ENCODE measurements at regions not wholly inside any gene's neighbourhood (a gene's known extent, or its start where the extent isn't known, plus 50 kb on each side); places are given as distances from the start of the nearest gene placed in this dataset.
A peak's percentile ranks its signal among the peaks of the same experiment; 100 is the strongest.

DNA sequence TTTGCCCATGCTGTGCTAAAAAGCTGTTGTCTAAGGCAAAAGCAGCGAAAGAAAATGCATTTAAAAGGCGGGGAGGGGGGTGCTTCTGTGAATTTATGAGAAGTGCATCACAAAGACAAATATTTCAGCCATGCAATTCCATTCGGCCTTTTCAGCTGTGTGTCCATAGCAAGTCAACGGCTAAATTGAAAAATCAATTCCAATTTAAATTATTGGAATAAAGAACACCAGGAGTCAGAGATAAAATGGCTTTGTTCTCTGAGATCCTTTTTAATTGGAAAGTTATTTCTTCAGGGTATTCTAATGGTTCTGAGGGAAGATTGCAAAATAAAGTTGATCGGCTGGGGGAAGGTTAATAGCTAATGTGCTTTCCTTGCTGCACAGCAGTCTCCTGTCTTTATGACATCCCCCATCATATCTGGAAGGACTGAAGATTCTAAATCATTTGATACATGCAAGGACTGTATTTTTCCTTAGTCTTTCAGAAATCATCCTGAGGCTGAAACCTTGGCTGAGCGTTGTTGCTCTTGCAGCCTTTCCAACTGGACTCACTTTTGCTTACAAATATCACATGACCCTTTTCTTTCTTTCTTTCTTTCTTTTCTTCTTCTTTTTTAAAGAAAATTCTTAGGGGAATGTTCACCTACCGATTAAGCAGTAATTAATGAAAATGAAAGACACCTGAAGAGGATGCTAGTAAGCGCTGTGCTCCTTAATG is 647.1 kb downstream of the DACH1 start:
- H3K4me3 ChIP-seq (ENCODE audit: insufficient read depth, low read length, poor library complexity, severe bottlenecking): no peak overlapping the region
- no peak overlapping the region for H2AFZ ChIP-seq (ENCODE audit: low read depth, low read length, severe bottlenecking)
- H4K20me1 ChIP-seq (ENCODE audit: low read depth, low read length): no peaks in the 10 kb centered on the region
- H3K9me2 ChIP-seq (replicated peaks; ENCODE audit: insufficient read depth, low read length): no peaks in the 10 kb centered on the region
- no peak overlapping the region for H3K27ac ChIP-seq (ENCODE audit: low read depth, low read length)
- H3K9me3 ChIP-seq (ENCODE audit: insufficient read depth, low read length): no peaks in the 10 kb centered on the region
- H3K9ac ChIP-seq (ENCODE audit: low read length): no peak overlapping the region
- no peak for TF ChIP-seq EZH2phosphoT487 (conservative IDR thresholded peaks at IDR 0.05; ENCODE audit: low read length)
- no peaks in the 10 kb centered on the region for H3F3A ChIP-seq (ENCODE audit: insufficient read depth)
- H3K36me3 ChIP-seq (ENCODE audit: low read length): no peaks in the 10 kb centered on the region
- H3K4me2 ChIP-seq (ENCODE audit: low read depth, low read length, poor library complexity, severe bottlenecking): no peak overlapping the region
- no peaks in the 10 kb centered on the region for H3K27me3 ChIP-seq (ENCODE audit: low read length)
- H3K79me2 ChIP-seq (ENCODE audit: insufficient read depth, low read length): no peaks in the 10 kb centered on the region

DNA sequence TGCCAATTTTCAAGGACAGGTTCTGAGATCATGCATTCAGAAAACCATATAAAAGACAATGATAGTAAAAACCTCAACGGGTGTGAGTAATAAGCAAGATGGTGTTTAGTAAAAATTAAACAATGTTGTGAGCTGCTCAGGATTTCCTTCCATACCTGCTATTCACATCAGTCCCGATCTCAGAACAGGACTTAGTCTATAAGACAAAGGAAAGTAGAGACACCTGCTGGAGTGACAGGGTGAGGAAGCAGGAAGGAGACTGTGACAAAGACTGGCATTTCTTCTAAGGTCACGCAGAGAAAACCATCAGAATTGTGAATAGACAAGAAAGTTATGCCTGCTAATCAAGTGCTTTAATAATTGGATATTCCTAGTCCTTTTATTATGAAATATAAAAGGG is 648.0 kb downstream of the DACH1 start:
- H4K20me1 ChIP-seq (ENCODE audit: low read depth, low read length): no peaks in the 10 kb centered on the region
- H3K36me3 ChIP-seq (ENCODE audit: low read length): no peaks in the 10 kb centered on the region
- no peaks in the 10 kb centered on the region for H3K9me2 ChIP-seq (replicated peaks; ENCODE audit: insufficient read depth, low read length)
- TF ChIP-seq, protein P1, sequence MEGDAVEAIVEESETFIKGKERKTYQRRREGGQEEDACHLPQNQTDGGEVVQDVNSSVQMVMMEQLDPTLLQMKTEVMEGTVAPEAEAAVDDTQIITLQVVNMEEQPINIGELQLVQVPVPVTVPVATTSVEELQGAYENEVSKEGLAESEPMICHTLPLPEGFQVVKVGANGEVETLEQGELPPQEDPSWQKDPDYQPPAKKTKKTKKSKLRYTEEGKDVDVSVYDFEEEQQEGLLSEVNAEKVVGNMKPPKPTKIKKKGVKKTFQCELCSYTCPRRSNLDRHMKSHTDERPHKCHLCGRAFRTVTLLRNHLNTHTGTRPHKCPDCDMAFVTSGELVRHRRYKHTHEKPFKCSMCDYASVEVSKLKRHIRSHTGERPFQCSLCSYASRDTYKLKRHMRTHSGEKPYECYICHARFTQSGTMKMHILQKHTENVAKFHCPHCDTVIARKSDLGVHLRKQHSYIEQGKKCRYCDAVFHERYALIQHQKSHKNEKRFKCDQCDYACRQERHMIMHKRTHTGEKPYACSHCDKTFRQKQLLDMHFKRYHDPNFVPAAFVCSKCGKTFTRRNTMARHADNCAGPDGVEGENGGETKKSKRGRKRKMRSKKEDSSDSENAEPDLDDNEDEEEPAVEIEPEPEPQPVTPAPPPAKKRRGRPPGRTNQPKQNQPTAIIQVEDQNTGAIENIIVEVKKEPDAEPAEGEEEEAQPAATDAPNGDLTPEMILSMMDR (IDR thresholded peaks at IDR 0.05; ENCODE audit: insufficient read depth, low read length, poor library complexity, severe bottlenecking): peak; percentile 16
- no peak for TF ChIP-seq EZH2phosphoT487 (conservative IDR thresholded peaks at IDR 0.05; ENCODE audit: low read length)
- H2AFZ ChIP-seq (ENCODE audit: low read depth, low read length, severe bottlenecking): no peak overlapping the region
- H3K9me3 ChIP-seq (ENCODE audit: insufficient read depth, low read length): no peaks in the 10 kb centered on the region
- H3K9ac ChIP-seq (ENCODE audit: low read length): no peak overlapping the region
- no peaks in the 10 kb centered on the region for H3K79me2 ChIP-seq (ENCODE audit: insufficient read depth, low read length)
- H3F3A ChIP-seq (ENCODE audit: insufficient read depth): no peaks in the 10 kb centered on the region
- no peak overlapping the region for H3K4me3 ChIP-seq (ENCODE audit: insufficient read depth, low read length, poor library complexity, severe bottlenecking)
- no peak overlapping the region for H3K27ac ChIP-seq (ENCODE audit: low read depth, low read length)
- H3K27me3 ChIP-seq (ENCODE audit: low read length): no peaks in the 10 kb centered on the region
- H3K4me2 ChIP-seq (ENCODE audit: low read depth, low read length, poor library complexity, severe bottlenecking): no peak overlapping the region

DNA sequence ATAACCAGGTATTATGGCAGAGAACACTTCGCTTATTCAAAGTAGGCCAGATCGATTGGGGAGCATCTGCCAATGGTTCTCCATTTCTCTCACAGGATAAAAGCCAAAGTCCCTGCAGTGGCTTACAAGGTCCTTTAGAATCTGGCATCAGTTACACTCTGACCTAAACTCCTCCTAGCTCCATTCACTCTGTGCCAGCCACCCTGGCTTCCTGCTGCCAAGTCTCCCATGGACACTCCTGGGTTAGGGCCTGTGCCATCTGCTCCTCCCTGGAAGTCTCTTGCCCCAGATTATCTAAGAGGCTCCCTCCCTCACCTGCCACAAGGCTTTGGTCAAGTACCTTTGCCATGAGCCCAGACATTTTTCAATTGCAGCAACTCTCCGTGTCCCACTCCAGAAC is 649.2 kb downstream of the DACH1 start:
- Histone ChIP-seq H3F3A (ENCODE audit: insufficient read depth) (no peaks in the 10 kb centered on the region), H2AFZ (ENCODE audit: low read depth, low read length, severe bottlenecking) (no peak overlapping the region), H3K9me2 (replicated peaks; ENCODE audit: insufficient read depth, low read length) (no peaks in the 10 kb centered on the region), H3K4me2 (ENCODE audit: low read depth, low read length, poor library complexity, severe bottlenecking) (no peak overlapping the region), H4K20me1 (ENCODE audit: low read depth, low read length) (no peaks in the 10 kb centered on the region), H3K36me3 (ENCODE audit: low read length) (no peaks in the 10 kb centered on the region), H3K9ac (ENCODE audit: low read length) (no peak overlapping the region), H3K27ac (ENCODE audit: low read depth, low read length) (no peak overlapping the region), H3K4me3 (ENCODE audit: insufficient read depth, low read length, poor library complexity, severe bottlenecking) (no peak overlapping the region), H3K9me3 (ENCODE audit: insufficient read depth, low read length) (no peaks in the 10 kb centered on the region), H3K27me3 (ENCODE audit: low read length) (no peaks in the 10 kb centered on the region), H3K79me2 (ENCODE audit: insufficient read depth, low read length) (no peaks in the 10 kb centered on the region)
- no peak for TF ChIP-seq EZH2phosphoT487 (conservative IDR thresholded peaks at IDR 0.05; ENCODE audit: low read length)
- TF ChIP-seq, protein P1 (IDR thresholded peaks at IDR 0.05; ENCODE audit: insufficient read depth, low read length, poor library complexity, severe bottlenecking): no peak

DNA sequence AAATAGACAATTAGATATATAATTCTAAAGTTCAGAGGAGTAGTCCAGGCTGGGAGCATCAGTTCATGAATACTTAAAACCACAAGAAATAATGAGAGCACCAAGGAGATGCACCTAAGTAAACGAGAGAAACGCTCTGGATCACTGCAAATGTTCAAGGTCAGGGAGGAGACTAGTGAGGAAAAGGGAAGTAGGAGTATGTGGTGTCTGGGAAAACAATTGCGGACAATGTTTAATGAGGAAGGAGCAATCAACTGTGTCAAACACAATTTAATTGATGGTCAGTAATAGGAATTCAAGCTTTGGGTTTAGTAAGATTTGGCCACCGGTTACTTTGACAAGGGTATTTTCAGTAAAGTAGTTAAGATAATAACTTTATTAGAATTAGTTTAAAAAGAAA is 652.2 kb downstream of the DACH1 start:
- Histone ChIP-seq H3K9me2 (replicated peaks; ENCODE audit: insufficient read depth, low read length) (no peaks in the 10 kb centered on the region), H3K4me2 (ENCODE audit: low read depth, low read length, poor library complexity, severe bottlenecking) (no peak overlapping the region), H3K4me3 (ENCODE audit: insufficient read depth, low read length, poor library complexity, severe bottlenecking) (no peak overlapping the region), H3K9ac (ENCODE audit: low read length) (no peak overlapping the region), H3K9me3 (ENCODE audit: insufficient read depth, low read length) (no peaks in the 10 kb centered on the region), H4K20me1 (ENCODE audit: low read depth, low read length) (no peaks in the 10 kb centered on the region), H3K27me3 (ENCODE audit: low read length) (no peaks in the 10 kb centered on the region), H3K79me2 (ENCODE audit: insufficient read depth, low read length) (no peaks in the 10 kb centered on the region), H3K27ac (ENCODE audit: low read depth, low read length) (no peak overlapping the region), H2AFZ (ENCODE audit: low read depth, low read length, severe bottlenecking) (no peak overlapping the region), H3F3A (ENCODE audit: insufficient read depth) (no peaks in the 10 kb centered on the region), H3K36me3 (ENCODE audit: low read length) (no peaks in the 10 kb centered on the region)
- TF ChIP-seq, protein P1 (IDR thresholded peaks at IDR 0.05; ENCODE audit: insufficient read depth, low read length, poor library complexity, severe bottlenecking): no peak
